Amniotic stem cell (primary cell): ENCODE measurements at regions not wholly inside any gene's neighbourhood (a gene's known extent, or its start where the extent isn't known, plus 50 kb on each side); places are given as distances from the start of the nearest gene placed in this dataset.
"Not testable (repeated sequence)": the region's sequence is repeated elsewhere in the genome, so short reads cannot be mapped to it uniquely, and the experiment has no call there.

Experiments
- DNase-seq: peaks from one replicate; lab custom pipeline; 2025; lab: John Stamatoyannopoulos, UW

GRCh38 chr4:96317891-96318290 lies 478.0 kb downstream of the PDHA2 start:
- no peak for DNase-seq

DNA sequence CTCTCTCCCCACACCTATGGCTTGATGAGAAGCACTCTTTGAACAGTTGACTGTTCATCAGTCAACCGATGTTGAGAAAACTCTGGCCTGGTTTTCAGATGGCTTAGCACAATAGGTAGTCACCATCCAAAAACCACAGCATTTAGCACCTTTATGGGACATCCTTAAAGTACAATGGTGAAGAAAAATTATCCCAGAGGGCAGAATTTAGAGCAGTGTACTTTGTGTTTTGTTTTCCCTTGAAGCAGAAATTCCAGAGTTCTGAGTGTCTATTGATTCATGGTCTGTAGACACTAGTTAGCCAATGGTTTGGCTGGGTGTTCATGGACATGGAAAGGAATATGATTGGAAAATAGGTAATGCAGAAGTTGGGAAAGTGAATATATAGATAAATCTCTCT lies 487.0 kb downstream of the PDHA2 start:
- DNase-seq = no peak

- no peak for DNase-seq
Observed at GRCh38 chr4:96342196-96342595, 502.3 kb downstream of the PDHA2 start.

DNA sequence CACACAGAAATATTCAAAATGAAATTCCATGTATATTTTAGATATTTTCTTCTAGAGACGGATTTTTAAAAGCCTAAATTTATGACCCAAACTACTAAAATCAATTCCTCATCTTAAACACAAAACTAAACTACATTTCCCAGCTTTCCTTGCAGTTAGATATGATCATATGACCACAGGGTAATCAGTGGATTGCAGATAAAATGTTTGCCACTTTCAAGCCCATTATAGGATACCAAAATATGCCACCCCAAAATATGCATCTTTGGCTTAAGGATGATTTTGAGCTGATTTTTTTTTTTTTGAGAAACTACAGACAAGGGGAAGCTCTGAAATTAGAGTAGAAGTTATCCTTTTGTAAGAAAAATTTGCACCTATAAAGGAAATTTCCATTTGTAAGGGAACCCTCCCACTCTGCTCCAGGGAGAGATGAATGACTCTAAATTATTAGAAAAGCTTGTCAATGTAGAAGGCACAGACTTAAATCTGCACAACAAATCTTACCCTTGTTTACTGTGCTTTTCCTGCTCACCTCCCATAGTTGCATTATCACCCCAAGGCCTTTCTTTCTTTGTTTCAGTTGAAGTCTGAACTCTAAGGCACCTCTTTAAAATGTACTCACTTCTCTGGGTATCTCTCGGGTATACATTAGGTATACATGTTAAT lies 503.0 kb downstream of the PDHA2 start:
- DNase-seq = no peak

DNA sequence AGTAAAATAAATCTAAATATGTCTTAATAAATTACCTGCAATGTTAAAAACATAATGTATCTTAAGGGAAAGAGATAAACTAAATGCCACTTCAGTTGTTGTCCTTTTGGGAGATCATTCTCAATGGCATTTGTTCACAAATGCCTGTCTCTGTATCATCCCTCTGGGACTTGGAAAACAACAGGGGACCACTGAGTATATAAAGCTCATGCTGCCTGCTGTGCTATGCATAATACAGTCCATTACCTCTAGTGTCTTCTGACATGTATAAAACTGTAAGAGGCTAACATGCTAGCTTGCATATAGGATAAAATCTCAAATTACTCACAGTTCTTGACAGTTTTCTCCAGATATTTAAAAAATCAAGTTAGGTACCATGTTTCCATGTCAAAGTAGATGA lies 503.9 kb downstream of the PDHA2 start:
- DNase-seq = no peak

- no peak for DNase-seq
Observed at GRCh38 chr4:96347582-96347981, 507.7 kb downstream of the PDHA2 start.

DNA sequence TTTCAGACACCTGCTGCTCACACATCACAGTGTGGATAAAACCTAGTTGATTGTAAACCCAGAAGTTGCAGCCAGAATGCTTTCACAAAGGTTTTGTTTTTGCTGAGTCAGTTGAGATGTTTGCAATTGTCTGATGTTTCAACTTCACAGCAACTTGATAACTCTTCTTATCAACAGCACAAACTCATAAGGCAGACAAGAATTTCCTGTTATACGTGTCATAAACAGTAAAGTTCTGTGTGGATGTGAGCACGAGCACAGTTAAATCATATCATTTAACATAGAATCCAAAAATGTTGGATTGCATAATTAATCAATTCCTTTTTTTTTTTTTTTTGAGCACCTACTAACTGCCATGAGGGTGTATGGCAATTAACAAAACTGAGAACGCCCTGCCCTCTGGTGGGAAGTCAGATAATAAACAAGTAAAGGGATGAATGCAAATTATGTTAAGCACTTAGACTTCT lies 512.2 kb downstream of the PDHA2 start:
- DNase-seq = no peak

DNA sequence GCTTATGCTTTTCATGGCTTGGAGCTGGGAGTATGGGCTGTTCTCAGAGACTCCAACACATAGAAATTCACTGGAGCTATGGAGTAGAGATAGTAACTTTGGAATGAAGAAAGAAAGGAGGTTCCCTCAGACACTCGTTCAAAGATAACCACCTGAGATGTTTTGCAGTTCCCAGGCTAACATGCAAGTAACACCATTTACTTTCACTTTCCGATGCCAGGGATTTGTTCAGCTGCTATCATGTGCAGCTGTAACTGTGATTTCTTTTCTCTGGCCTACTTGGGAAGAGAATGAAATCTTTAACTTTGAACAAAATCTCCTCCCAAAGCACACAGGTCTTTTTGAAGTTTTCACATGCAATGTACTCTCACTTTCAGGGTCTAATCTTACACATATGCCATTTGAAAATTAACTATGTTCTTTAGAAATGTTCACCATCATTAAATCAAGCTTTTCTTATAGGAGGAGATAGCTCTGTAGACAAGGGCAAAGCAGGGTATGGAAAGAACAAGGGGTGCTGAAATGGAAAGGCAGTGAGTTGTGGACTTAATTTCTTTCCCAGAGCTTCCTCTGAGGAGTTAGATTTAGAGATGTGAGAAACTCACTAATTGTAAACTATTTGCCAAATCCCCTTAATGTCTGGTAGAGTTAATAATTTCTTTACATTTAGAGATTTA lies 514.3 kb downstream of the PDHA2 start:
- no peak for DNase-seq

- no peak for DNase-seq
Observed at GRCh38 chr4:96355414-96355813, 515.5 kb downstream of the PDHA2 start.

GRCh38 chr4:96356591-96357370 lies 516.9 kb downstream of the PDHA2 start:
- DNase-seq = no peak

GRCh38 chr4:96366632-96367031 lies 526.7 kb downstream of the PDHA2 start:
- no peak for DNase-seq

GRCh38 chr4:96375367-96375766 lies 535.5 kb downstream of the PDHA2 start:
- no peak for DNase-seq

DNA sequence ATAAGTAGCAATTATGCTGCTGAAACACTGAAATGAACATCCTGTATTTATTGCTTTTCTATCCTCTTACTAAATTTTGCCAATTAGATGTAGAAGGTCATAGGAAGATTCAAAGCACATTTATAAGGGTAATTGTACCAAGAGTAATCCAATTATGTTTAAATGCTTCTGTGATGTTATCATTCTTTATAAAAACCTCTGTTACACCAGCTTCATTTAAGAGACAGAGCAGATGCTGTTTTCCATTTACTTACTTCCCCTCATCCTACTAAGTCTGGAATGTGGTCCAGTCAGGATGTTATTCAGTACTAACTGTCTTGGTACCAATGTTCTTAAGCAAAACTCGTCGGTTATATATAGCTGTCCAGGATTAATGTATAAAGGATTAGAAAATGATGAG lies 539.6 kb downstream of the PDHA2 start:
- no peak for DNase-seq

GRCh38 chr4:96380106-96380505 lies 540.2 kb downstream of the PDHA2 start:
- DNase-seq = no peak

DNA sequence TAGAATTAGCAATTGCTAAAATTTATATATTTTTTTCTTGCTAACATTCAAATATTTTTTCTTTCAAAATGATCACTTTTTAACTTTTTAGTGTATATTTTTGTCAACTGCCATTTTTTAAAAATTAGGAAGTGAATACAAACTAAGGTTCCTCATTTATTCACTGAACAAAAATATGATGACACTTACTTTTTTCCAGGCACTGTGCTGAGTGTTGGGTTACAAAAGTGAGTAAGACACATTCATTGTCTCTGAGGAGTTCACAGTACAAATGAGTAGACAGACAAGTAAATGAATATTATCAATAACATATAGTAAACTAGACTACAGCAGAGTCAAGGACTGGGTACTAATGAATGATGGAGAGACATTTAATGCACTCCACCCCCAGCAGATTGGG lies 543.5 kb downstream of the PDHA2 start:
- no peak for DNase-seq

DNA sequence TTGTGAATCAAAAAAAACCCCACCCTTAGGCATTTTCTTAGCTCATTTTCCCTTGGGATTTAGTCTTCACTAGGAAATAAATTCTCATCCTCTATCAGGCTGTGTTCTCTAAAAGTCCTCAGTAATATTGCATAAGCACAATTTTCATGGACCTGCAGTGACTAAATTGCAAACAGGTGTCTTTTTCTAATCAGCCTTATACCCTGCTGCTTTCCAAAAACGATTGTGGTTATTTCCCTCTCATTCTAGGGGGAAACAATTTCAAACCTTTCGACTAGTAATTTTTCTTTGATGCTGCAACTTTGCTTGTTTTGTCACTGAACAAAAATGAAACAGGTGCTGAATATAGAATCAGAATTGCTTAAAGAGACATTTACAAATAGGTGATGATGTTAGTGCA lies 549.9 kb downstream of the PDHA2 start:
- no peak for DNase-seq

DNA sequence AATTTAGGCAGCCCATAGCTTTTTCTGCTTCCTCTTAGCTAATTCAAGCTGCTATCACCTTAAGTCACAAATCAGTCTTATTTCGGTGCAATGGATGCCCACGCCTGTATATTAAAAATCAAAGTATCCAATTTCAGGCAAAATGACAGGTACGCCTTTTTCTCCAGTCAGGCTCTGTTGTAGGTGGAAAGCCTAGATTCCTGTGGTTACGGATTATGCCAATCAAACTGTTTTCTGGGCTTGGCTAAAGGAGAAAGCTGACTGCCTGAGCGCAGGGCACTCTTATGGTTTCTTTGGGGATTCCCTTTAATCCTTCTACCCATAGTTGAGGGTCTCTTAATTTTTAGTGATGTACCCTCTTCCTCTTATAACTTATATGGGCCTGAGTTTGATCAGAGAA lies 550.5 kb downstream of the PDHA2 start:
- no peak for DNase-seq

DNA sequence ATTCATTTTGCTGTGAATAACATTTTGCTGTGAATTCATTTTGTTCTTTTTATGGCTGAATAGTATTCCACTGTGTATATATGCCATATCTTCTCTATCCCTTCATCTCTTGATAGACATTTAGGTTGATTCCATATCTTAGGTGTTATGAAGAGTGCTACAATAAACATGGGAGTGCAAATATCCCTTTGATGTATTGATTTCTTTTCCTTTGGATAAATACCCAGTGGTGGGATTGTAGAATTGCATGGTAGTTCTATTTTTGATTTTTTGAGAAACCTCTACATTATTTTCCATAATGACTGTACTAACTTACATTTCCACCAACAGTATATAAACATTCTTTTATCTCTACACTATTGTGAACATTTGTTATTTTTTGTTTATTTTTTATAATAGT lies 555.9 kb downstream of the PDHA2 start:
- DNase-seq = no peak

DNA sequence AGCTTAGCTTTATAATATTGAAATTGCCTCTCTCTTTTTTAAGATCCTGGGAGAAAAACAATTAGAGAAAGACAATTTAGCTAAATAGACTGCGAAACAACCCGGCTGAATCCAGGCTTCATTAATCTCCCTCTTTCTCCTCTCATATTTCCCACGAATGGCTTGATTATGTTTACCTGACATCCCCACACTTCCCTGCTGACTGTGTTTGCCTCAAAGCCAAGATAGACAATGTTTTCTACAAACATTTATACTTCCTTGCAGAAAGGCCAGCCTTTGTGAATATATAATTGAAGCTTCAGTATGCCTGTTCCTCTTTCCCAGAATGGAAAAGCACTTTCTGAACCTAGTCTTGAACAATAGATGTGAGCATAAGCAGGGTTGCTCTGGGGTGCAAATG lies 566.8 kb downstream of the PDHA2 start:
- DNase-seq = no peak

DNA sequence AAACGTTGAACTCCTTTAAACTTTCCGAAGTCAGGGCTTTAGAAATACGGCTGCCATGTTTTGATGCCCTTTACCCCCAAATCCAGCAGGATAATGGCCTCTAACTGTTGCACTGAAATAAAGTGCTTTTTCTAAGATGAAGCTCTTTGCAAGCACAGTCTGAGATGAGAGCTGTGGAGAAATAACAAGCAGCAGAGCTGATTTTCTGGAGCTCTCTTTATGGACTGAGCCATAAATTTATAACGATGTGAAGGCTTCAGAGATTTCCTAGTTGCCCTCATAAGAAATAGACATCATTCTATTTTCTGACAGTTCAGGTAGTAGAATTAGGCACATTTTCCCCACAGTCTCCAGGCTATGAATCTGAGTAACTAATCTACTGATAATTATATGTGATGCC lies 567.3 kb downstream of the PDHA2 start:
- no peak for DNase-seq

GRCh38 chr4:96407738-96408463 lies 568.0 kb downstream of the PDHA2 start:
- DNase-seq = no peak

- not testable (repeated sequence) for DNase-seq
Observed at GRCh38 chr4:96414853-96415252, 575.0 kb downstream of the PDHA2 start.
